Heart left ventricle (tissue), 16 donors: ENCODE measurements at regions not wholly inside any gene's neighbourhood (a gene's known extent, or its start where the extent isn't known, plus 50 kb on each side); places are given as distances from the start of the nearest gene placed in this dataset.

Experiments used
- ATAC-seq, 4 donors: fragments of 200-7000 bp; cut with Tn5 transposase; one replicate each; pipeline ENCODE4 v1.9.1; 2020 to 2022; ENCODE audit warnings: moderate library complexity in 4 of 4, mild to moderate bottlenecking in 3 of 4, moderate number of reproducible peaks in 1 of 4
- DNase-seq, 5 donors: peaks; one replicate each; pipeline ENCODE4 v3.0.0-alpha.2; 2020
- H3K27ac ChIP-seq, 12 donors: fragments of 200-600 bp; sonication (generic) in 4 of 12; one replicate each; pipeline versions ENCODE4 v1.5.0 to v1.8.0; 2016 to 2022; ENCODE audit warnings: mild to moderate bottlenecking in 2 of 12
- H3K27me3 ChIP-seq, 9 donors: fragments of 200-600 bp; sonication (generic) in 2 of 9; one replicate each; pipeline versions ENCODE4 v1.5.1 to v1.8.0; 2016 to 2022; ENCODE audit warnings: mild to moderate bottlenecking in 3 of 9
- H3K36me3 ChIP-seq, 9 donors: fragments of 200-600 bp; sonication (generic) in 2 of 9; one replicate each; pipeline versions ENCODE4 v1.5.0 to v1.8.0; 2018 to 2022; ENCODE audit warnings: mild to moderate bottlenecking in 2 of 9
- H3K4me1 ChIP-seq, 12 donors: fragments of 200-600 bp; sonication (generic) in 4 of 12; one replicate each; pipeline versions ENCODE4 v1.5.0 to v1.8.0; 2016 to 2022; ENCODE audit warnings: mild to moderate bottlenecking in 3 of 12
- H3K4me3 ChIP-seq, 12 donors: fragments of 200-600 bp; sonication (generic) in 4 of 12; one replicate each; pipeline versions ENCODE4 v1.5.0 to v1.8.0; 2017 to 2022; ENCODE audit warnings: mild to moderate bottlenecking in 9 of 12, moderate library complexity in 4 of 12
- H3K9me3 ChIP-seq, 12 donors: fragments of 200-600 bp; sonication (generic) in 4 of 12; one replicate each; pipeline versions ENCODE4 v1.5.0 to v1.8.0; 2016 to 2022; ENCODE audit warnings: mild to moderate bottlenecking in 1 of 12
- CTCF ChIP-seq, 12 donors: fragments of 200-600 bp; sonication (generic) in 4 of 12; IDR thresholded peaks; one replicate each; pipeline versions ENCODE4 v1.5.0 to v1.8.0; 2018 to 2022; ENCODE audit warnings: antibody characterized with exemption in 12 of 12, mild to moderate bottlenecking in 5 of 12
- POLR2A ChIP-seq, 2 donors: fragments of 450-650 bp; IDR thresholded peaks; one replicate each; pipeline ENCODE4 v1.6.1; 2017; ENCODE audit warnings: antibody characterized with exemption in 2 of 2, mild to moderate bottlenecking in 2 of 2, moderate library complexity in 2 of 2
- WGBS, 4 donors: extraction: QIAGEN DNeasy Blood & Tissue Kit in 2 of 4; methylation state at CpG; one replicate each; pipeline versions ENCODE4 v1.1.5 to v1.1.7; 2013 to 2018; 5-methylcytosine and 5-hydroxymethylcytosine counted together
- intact Hi-C, 10 donors: fragments of 100-400 bp; cut with DNase I; formaldehyde crosslinking; loops; one replicate each; pipeline versions ENCODE4 v1.11.1 to v1.14.2; 2022
- donor health status: ischemic (EF 13 %, LVEDD 7.1; RV severe dilation, severe dysfunction).
- donor health status: healthy with polysubstance abuse.
- donor health status: DM: no; HTN: yes; CAD: no.
- donor health status: DM: no; HTN: no; CAD: no.
- donor health status: ischemic (EF 25% LVEDD 6.9; RV normal size, moderate dysfunction).
- donor health status: ischemic (EF 25% LVEDD 5.7; RV mildly dilated, moderate dysfunction).
- donor health status: healthy.
- donor health status: DM: yes; HTN: yes; CAD: no.
- donor health status: ischemic (EF 35%, LVEDD 5.7; RV mildly dilated, moderate dysfunction).
- donor health status: nonischemic (EF 11% LVEDD 7.7; RV severe dilation, severe dysfunction).
- donor health status: DM: yes; HTN: yes; CAD: no.
- donor health status: PGD.
- donor health status: ischemic (EF 29% LVEDD 5.4; RV normal size, mild dysfunction).
- donor health status: nonischemic (EF 23%, LVEDD 6.1; RV moderate dilation, normal function).

DNA sequence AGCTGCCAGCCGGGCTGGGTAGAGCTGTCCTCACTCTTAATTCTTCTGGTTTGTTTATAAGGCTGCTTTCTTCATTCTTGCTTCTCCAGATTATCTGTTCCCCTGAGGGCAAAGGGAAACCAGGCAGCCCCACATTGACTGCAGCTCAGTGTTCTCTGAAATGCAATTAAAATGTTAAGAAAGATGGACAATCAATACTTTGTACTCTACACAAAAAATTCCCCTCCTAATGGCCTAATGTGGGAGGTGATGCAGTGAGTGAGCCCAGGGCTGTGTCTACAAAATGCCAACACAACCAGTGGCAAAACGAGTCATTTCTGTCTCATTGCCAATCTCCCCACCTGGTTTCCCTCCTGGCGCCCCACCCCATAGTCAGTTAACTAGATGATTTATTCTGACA, 541.7 kb upstream of the RAB6C start:
- no peak overlapping the region for H3K4me3 ChIP-seq
- H3K27ac ChIP-seq, result no peak overlapping the region
- ATAC-seq (no peak), DNase-seq (no peak)
- WGBS, 4 donors, result 63 to 74% (median 71%) methylated on average over 3 of the region's 3 CpGs
- TF ChIP-seq CTCF (IDR thresholded peaks at IDR 0.05) (no peak), POLR2A (IDR thresholded peaks at IDR 0.05) (no peak)
- no peaks in the 10 kb centered on the region for H3K4me1 ChIP-seq
- no peaks in the 10 kb centered on the region for H3K36me3 ChIP-seq
- intact Hi-C loops, result no loop called here
- no peaks in the 10 kb centered on the region for H3K9me3 ChIP-seq
- peaks cover 0 to 8% (median 0%) of the 10 kb centered on the region in 9 donors for H3K27me3 ChIP-seq

- H3K4me1 ChIP-seq, result no peaks in the 10 kb centered on the region
- ATAC-seq (no peak), DNase-seq (no peak)
- TF ChIP-seq CTCF (IDR thresholded peaks at IDR 0.05), result no peak
- 84 to 87% (median 84%) methylated on average over 13 of the region's 13 CpGs for WGBS, 4 donors
- H3K27me3 ChIP-seq, result peaks cover 0 to 8% (median 0%) of the 10 kb centered on the region in 9 donors
- no peaks in the 10 kb centered on the region for H3K9me3 ChIP-seq
- H3K36me3 ChIP-seq, result no peaks in the 10 kb centered on the region
- intact Hi-C loops, result no loop called here
- H3K4me3 ChIP-seq, result no peak overlapping the region
- H3K27ac ChIP-seq, result no peak overlapping the region
Measured at GRCh38 chr2:129438501-129439057, 540.9 kb upstream of the RAB6C start.

GRCh38 chr2:129439406-129440302, 539.8 kb upstream of the RAB6C start:
- intact Hi-C loops, result no loop called here
- Histone ChIP-seq H3K27ac (no peak overlapping the region), H3K27me3 (peaks cover 0 to 8% (median 0%) of the 10 kb centered on the region in 9 donors), H3K36me3 (no peaks in the 10 kb centered on the region), H3K4me1 (no peaks in the 10 kb centered on the region), H3K9me3 (no peaks in the 10 kb centered on the region), H3K4me3 (no peak overlapping the region)
- no peak for TF ChIP-seq POLR2A (IDR thresholded peaks at IDR 0.05)
- TF ChIP-seq CTCF (IDR thresholded peaks at IDR 0.05), result no peak
- DNase-seq, result no peak
- 64 to 71% (median 67%) methylated on average over 13 of the region's 13 CpGs for WGBS, 4 donors
- ATAC-seq, result no peak

DNA sequence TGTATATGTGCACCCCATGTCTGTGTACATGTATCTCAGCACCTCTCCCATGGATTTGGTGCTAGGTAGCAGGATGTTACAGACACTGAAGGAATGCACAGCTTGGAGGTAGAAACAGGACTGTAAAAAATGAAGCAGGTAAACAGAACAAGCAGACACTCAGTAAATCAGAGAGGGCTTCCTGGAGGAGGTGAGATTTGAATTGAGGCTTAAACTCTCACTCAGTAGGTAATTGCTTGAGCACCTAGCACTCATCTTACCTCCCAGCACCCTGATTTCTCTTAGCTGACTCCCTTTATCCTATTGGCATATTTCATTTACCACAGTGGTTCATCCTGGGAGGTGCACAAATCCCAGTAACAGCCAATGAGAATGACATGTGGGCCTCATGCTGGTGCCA, 537.9 kb upstream of the RAB6C start:
- no peak for TF ChIP-seq CTCF (IDR thresholded peaks at IDR 0.05)
- no peak for TF ChIP-seq POLR2A (IDR thresholded peaks at IDR 0.05)
- no peak overlapping the region for H3K4me3 ChIP-seq
- ATAC-seq (no peak), DNase-seq (no peak)
- intact Hi-C loops, result no loop called here
- no peaks in the 10 kb centered on the region for H3K4me1 ChIP-seq
- H3K9me3 ChIP-seq, result no peaks in the 10 kb centered on the region
- no peaks in the 10 kb centered on the region for H3K36me3 ChIP-seq
- no peak overlapping the region for H3K27ac ChIP-seq
- H3K27me3 ChIP-seq, result peaks cover 0 to 8% (median 0%) of the 10 kb centered on the region in 9 donors
